ENCODE measurements at regions not wholly inside any gene's neighbourhood (a gene's known extent, or its start where the extent isn't known, plus 50 kb on each side); places are given as distances from the start of the nearest gene placed in this dataset.
"Not testable (repeated sequence)": the region's sequence is repeated elsewhere in the genome, so short reads cannot be mapped to it uniquely, and the experiment has no call there.

DNA sequence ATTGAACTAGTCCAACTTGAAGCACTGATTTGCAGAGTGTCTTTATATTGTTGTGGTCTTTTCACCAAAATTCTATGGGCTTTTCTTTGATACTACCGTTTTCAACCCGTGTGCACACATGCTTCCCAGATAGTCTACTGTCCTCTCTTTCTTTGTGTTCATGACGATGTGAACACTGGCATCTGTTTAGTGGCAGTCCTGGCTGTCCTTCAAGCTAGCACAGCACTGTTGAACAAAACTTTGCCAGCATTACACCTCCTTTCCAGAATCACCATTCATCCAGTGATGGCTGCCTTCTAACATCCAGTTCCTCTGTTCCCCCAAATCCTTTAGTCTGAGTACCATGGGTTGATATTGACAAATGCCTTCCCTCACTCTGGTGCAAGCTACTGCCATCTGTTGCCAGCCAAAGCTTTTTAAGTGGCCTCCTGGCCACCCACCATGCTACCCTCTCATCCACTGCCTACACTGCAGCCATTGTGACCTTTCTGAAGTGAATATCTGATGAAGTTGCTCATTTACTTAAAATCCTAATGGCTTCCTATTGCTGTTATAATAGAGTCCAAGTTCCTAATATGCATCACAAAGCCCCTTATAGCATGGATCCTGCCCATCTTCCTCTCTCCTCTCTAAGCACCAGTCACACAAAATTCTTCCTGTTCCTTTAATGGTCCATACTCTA, 94.3 kb downstream of the NIBAN1 start:
- H3K4me3 ChIP-seq (ENCODE audit: low read depth, low read length, poor library complexity, severe bottlenecking), result no peak overlapping the region
- H4K20me1 ChIP-seq (ENCODE audit: insufficient read depth, low read length), result no peaks in the 10 kb centered on the region
- H3K9ac ChIP-seq (ENCODE audit: low read length), result no peak overlapping the region
- no peaks in the 10 kb centered on the region for H3K9me2 ChIP-seq (ENCODE audit: low read depth, low read length)
- TF ChIP-seq, protein P1, sequence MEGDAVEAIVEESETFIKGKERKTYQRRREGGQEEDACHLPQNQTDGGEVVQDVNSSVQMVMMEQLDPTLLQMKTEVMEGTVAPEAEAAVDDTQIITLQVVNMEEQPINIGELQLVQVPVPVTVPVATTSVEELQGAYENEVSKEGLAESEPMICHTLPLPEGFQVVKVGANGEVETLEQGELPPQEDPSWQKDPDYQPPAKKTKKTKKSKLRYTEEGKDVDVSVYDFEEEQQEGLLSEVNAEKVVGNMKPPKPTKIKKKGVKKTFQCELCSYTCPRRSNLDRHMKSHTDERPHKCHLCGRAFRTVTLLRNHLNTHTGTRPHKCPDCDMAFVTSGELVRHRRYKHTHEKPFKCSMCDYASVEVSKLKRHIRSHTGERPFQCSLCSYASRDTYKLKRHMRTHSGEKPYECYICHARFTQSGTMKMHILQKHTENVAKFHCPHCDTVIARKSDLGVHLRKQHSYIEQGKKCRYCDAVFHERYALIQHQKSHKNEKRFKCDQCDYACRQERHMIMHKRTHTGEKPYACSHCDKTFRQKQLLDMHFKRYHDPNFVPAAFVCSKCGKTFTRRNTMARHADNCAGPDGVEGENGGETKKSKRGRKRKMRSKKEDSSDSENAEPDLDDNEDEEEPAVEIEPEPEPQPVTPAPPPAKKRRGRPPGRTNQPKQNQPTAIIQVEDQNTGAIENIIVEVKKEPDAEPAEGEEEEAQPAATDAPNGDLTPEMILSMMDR (IDR thresholded peaks at IDR 0.05; ENCODE audit: low read length), result no peak
- no peak for TF ChIP-seq EZH2 (IDR thresholded peaks at IDR 0.05; ENCODE audit: borderline replicate concordance, low read length)
- no peak overlapping the region for H3K27ac ChIP-seq (ENCODE audit: low read depth, low read length, poor library complexity, severe bottlenecking)
- no peaks in the 10 kb centered on the region for H3K9me3 ChIP-seq (ENCODE audit: low read length)
- H2AFZ ChIP-seq (ENCODE audit: low read length), result no peak overlapping the region
- H3K4me1 ChIP-seq (ENCODE audit: insufficient read depth, low read length, severe bottlenecking), result no peaks in the 10 kb centered on the region
- no peaks in the 10 kb centered on the region for H3K36me3 ChIP-seq (ENCODE audit: insufficient read depth, low read length)
- no peak overlapping the region for H3K4me2 ChIP-seq (ENCODE audit: low read length)
- H3K27me3 ChIP-seq (ENCODE audit: insufficient read depth, low read length), result no peaks in the 10 kb centered on the region
- no peaks in the 10 kb centered on the region for H3F3A ChIP-seq (ENCODE audit: insufficient read depth, low read length)
- no peaks in the 10 kb centered on the region for H3K79me2 ChIP-seq (ENCODE audit: insufficient read depth, low read length)

DNA sequence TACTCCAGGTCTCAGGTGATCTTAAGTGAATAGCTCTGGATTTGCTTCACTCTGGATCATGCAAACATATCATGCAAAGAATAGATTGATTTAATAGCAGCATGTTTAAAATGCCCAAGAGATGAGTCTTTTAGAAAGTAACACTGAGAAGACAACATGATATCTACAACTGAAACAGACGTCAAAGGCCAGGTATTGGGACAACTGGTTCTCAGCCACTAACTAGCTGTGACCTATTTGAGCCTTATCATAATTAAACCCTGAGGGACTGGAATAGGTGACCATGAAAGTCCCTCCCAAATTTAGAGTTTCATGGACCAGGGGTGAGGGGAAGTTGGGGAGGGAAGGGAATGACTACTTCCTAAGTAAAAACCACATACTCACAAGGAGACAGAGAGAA, 95.7 kb downstream of the NIBAN1 start:
- Histone ChIP-seq H3K79me2 (ENCODE audit: insufficient read depth, low read length) (no peaks in the 10 kb centered on the region), H3K9me2 (ENCODE audit: low read depth, low read length) (no peaks in the 10 kb centered on the region), H3K9ac (ENCODE audit: low read length) (no peak overlapping the region), H3K4me2 (ENCODE audit: low read length) (no peak overlapping the region), H3K9me3 (ENCODE audit: low read length) (no peaks in the 10 kb centered on the region), H2AFZ (ENCODE audit: low read length) (no peak overlapping the region), H4K20me1 (ENCODE audit: insufficient read depth, low read length) (no peaks in the 10 kb centered on the region), H3K27me3 (ENCODE audit: insufficient read depth, low read length) (no peaks in the 10 kb centered on the region), H3K36me3 (ENCODE audit: insufficient read depth, low read length) (no peaks in the 10 kb centered on the region), H3F3A (ENCODE audit: insufficient read depth, low read length) (no peaks in the 10 kb centered on the region), H3K27ac (ENCODE audit: low read depth, low read length, poor library complexity, severe bottlenecking) (no peak overlapping the region), H3K4me1 (ENCODE audit: insufficient read depth, low read length, severe bottlenecking) (no peaks in the 10 kb centered on the region), H3K4me3 (ENCODE audit: low read depth, low read length, poor library complexity, severe bottlenecking) (no peak overlapping the region)
- TF ChIP-seq EZH2 (IDR thresholded peaks at IDR 0.05; ENCODE audit: borderline replicate concordance, low read length), result no peak
- TF ChIP-seq, protein P1 (IDR thresholded peaks at IDR 0.05; ENCODE audit: low read length), result no peak

DNA sequence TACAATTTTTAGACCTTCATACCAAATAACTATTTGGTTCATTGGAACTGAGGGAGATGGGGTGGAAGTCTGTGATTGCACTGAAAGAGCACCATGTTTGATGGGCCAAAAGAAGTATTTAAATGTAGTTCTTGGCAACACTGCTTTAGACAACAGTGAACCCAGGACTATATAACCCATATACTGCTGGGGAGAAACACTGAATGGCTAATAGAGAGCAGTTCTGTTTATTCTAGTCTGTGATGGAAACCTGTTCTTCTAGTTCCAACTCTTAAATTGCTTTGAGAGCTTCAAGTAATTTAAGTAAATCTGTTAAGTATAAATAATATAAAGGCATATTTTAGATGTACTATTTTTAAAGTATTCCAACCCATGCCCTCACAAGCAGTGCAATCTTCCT, 96.3 kb downstream of the NIBAN1 start:
- no peak overlapping the region for H3K4me3 ChIP-seq (ENCODE audit: low read depth, low read length, poor library complexity, severe bottlenecking)

DNA sequence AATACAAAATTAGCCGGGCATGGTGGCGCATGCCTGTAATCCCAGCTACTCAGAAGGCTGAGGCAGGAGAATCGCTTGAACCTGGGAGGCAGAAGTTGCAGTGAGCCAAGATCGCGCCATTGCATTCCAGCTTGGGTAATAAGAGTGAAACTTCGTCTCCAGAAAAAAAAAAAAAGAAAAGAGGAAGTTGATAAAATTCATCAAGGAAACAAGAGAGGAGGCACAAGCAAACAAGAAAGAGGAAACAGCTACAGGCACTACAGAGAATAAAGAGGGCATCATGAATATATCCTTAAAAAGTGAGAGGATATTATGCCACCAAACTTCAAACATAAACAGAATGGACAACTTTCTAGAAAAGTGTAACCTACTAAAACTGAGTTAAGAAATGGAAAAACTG, 98.3 kb downstream of the NIBAN1 start:
- H3K4me3 ChIP-seq (ENCODE audit: low read depth, low read length, poor library complexity, severe bottlenecking); H3K9me2 ChIP-seq (ENCODE audit: low read depth, low read length); H3K4me2 ChIP-seq (ENCODE audit: low read length); H3K4me1 ChIP-seq (ENCODE audit: insufficient read depth, low read length, severe bottlenecking); H3K27me3 ChIP-seq (ENCODE audit: insufficient read depth, low read length); H3K36me3 ChIP-seq (ENCODE audit: insufficient read depth, low read length); H3K9me3 ChIP-seq (ENCODE audit: low read length); H3K27ac ChIP-seq (ENCODE audit: low read depth, low read length, poor library complexity, severe bottlenecking); H4K20me1 ChIP-seq (ENCODE audit: insufficient read depth, low read length); H3K79me2 ChIP-seq (ENCODE audit: insufficient read depth, low read length); H2AFZ ChIP-seq (ENCODE audit: low read length); H3F3A ChIP-seq (ENCODE audit: insufficient read depth, low read length); H3K9ac ChIP-seq (ENCODE audit: low read length): not testable (repeated sequence)

More for the DNA sequence above, 96.3 kb downstream of the NIBAN1 start:
- no peaks in the 10 kb centered on the region for H3K27me3 ChIP-seq (ENCODE audit: insufficient read depth, low read length)
- H4K20me1 ChIP-seq (ENCODE audit: insufficient read depth, low read length), result no peaks in the 10 kb centered on the region
- H3K9me3 ChIP-seq (ENCODE audit: low read length), result no peaks in the 10 kb centered on the region
- H3K9ac ChIP-seq (ENCODE audit: low read length), result no peak overlapping the region
- H3F3A ChIP-seq (ENCODE audit: insufficient read depth, low read length), result no peaks in the 10 kb centered on the region
- H3K9me2 ChIP-seq (ENCODE audit: low read depth, low read length), result no peaks in the 10 kb centered on the region
- no peaks in the 10 kb centered on the region for H3K4me1 ChIP-seq (ENCODE audit: insufficient read depth, low read length, severe bottlenecking)
- no peak overlapping the region for H2AFZ ChIP-seq (ENCODE audit: low read length)
- H3K4me2 ChIP-seq (ENCODE audit: low read length), result no peak overlapping the region
- no peak overlapping the region for H3K27ac ChIP-seq (ENCODE audit: low read depth, low read length, poor library complexity, severe bottlenecking)
- no peaks in the 10 kb centered on the region for H3K79me2 ChIP-seq (ENCODE audit: insufficient read depth, low read length)
- TF ChIP-seq, protein P1 (IDR thresholded peaks at IDR 0.05; ENCODE audit: low read length), result no peak
- TF ChIP-seq EZH2 (IDR thresholded peaks at IDR 0.05; ENCODE audit: borderline replicate concordance, low read length), result no peak
- H3K36me3 ChIP-seq (ENCODE audit: insufficient read depth, low read length), result no peaks in the 10 kb centered on the region

Data from OCI-LY1 (cell line).